ENCODE measurements at regions not wholly inside any gene's neighbourhood (a gene's known extent, or its start where the extent isn't known, plus 50 kb on each side); places are given as distances from the start of the nearest gene placed in this dataset.
A peak's percentile ranks its signal among the peaks of the same experiment; 100 is the strongest.
"Not testable (repeated sequence)": the region's sequence is repeated elsewhere in the genome, so short reads cannot be mapped to it uniquely, and the experiment has no call there.

DNA sequence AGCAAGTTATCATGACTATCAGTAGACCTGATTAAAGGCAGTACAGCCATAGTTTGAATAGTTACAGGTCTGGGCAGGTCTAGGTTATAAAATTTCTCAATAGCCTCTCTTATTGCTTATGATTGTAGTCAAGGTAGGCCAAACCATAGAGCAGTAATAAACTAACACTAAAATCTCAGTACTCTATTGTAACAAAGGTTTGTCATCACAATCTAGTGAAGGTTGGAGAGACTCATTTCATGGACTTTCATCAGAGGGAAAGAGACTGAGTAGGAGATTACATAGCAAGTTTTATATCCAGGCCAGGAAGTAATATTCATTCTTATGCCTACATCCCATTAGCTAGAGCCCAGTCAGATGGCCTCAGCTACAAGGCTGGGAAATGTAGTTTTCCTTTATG lies 141.0 kb downstream of the ASB9 start:
- DNase-seq: no peak
- intact Hi-C loops (cut with DNase I): no loop called here

DNA sequence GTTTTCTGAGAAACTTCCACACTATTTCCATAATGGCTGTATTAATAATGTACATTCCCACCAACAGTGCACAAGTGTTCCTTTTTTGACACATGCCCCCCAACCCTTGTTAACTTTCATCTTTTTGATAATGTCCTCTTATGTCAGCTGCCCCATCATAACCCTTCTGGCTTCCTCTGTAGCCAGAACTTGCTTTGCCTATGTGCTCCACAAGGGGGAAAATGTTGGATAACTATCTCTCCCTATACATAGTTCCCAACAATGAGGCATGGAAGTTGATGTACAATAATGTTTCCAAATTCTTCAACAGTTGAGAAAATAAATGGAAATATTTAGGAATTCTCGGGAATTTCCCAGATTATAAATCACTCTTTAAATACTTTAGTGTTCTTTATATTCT lies 142.9 kb downstream of the ASB9 start:
- intact Hi-C loops (cut with DNase I): no loop called here
- no peak for DNase-seq

DNA sequence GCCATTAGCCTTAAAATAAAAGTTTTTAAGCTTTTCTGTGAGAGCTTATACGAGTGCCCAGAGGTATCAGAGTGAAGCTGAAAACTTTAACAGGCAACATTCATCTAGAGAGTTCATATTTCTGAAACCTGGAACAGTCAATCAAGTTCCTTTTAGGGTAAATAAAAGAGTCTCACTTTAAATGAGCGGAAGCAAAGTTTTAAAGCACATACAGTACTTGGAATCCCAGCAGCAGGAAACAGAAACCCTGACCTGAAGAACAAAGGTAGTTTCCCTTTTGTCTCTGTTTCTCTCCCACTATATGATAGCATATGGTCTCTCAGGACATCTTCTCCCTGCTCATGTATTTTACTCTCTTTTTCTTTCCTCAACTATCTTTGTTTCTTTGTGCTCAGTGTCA lies 153.0 kb downstream of the ASB9 start:
- no peak for DNase-seq
- intact Hi-C loops (cut with DNase I): no loop called here

DNA sequence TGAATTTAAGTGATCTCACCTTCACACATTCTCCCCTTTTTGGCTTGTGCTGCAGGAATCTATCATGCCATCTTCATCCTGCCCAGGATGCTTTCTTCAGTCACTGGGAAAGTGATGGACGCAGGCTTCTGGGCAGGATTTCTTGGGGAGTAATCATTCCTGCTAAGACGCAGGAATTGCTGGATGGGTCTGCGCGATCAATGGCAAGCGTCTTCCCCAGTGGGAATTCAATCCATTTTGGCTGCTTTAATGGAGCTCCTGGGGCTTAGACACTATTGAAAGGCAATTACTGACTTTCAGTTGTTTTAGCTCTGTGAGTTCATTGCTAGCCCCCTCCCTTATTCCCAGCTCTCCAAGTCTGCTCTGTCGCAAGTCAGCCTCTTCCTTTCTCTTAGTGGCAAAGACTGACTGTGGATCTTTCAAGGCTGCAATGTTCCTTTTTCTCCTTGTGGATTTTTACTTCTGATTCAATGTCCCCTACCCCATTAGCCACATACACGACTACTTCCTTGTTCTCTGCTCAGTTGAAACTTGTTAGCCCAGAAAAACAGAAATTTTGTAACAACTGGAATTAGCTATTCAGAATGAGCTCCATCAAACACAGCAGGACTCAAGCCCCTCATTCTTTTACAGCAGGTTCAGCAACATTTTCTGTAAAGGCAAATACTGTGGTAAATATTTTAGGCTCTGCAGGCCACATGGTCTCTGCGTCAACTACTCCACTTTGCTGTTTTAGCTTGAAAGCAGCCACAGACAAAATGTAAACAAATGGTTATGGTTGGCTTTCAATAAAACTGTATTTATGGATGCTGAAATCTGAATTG lies 154.9 kb downstream of the ASB9 start:
- intact Hi-C loops (cut with DNase I): no loop called here
- no peak for DNase-seq

DNA sequence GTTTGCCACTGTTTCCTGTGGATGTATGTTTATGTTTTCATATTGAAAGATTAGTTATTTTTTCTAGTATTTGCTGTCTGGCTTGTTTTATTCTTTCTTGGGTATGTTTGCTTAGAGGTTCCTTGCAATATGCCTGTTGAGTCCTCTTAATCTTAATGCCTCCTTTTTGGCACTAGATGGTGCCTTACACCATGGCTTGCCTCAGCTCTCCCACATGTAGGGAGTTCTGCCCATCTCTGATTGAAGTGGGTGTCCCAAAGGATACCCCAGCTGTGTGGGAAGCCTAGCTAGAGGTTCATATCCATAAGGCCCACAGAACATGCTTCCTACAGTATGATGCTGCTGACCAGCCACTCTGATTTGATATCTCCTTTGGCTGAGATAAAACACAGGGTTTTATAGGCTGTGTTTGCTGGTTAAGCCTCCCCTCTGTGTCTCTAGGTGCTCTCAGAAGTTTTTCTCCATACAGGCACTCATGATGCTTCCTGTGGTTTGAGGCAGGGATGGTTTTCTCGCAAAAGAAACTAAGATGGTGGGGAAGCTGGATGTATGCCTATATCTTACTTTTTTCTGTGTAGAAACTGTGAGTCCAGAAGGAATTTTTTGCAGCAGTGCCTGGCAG lies 162.4 kb downstream of the ASB9 start:
- intact Hi-C loops (cut with DNase I): no loop called here
- no peak for DNase-seq

DNA sequence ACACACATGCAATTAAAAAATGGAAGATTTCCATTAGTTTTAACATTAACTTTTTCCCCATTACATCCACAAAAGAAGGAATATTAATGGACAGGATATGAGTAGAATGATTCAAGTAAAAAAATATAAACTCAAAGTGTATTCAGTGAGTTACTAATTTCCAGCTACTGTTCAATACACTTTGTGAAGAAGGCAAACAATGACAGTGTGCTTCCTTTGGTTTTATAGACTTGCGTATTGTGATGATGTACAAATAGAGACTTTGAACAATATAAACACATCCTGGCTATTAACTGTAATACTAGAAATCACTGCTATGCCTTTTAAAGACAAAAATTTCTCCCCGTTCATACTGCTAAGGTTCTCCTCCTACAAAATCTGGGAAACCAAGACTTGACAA lies 171.4 kb downstream of the ASB9 start:
- intact Hi-C loops (cut with DNase I): no loop called here

DNA sequence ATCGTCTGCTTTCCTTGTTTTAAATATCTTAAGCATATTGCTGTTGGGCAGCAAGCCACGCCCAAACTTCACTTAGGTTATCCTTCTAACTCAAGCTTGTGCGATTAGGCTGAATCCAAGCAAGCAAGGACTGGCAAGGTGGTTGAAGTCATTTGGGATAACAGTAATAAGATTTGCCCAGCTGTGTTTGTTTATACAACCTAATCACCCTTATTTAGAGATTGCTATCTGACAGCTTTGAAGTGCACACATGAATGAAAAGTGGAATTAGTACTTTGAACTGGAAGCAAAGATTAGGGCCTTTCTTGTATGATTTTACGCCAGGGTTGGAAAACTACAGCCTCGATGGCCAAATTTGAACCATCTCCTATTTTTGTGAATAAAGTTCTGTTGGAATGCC lies 182.1 kb downstream of the ASB9 start:
- intact Hi-C loops (cut with DNase I): no loop called here
- no peak for DNase-seq

More for the DNA sequence above, 171.4 kb downstream of the ASB9 start:
- no peak for DNase-seq

DNA sequence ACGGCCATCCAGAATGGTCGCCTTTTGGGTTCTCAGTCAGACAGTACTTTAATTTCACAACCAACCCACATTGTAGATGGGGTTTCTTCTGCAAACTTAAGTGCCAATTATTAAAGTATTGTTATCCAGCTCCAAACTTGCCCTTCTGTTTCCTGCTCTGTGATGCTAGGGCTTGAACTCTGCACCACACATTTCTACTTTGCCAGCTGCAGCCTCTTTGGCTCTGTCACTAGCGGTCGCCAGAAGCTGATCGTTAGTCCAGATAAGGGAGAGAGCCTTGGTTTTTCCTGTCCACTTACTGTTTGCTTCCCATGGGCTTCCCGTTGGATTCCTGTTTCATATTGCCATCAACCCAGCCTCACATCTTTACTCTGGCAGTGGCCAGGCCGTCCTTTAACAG lies 196.6 kb downstream of the ASB9 start:
- no peak for DNase-seq
- intact Hi-C loops (cut with DNase I): no loop called here

DNA sequence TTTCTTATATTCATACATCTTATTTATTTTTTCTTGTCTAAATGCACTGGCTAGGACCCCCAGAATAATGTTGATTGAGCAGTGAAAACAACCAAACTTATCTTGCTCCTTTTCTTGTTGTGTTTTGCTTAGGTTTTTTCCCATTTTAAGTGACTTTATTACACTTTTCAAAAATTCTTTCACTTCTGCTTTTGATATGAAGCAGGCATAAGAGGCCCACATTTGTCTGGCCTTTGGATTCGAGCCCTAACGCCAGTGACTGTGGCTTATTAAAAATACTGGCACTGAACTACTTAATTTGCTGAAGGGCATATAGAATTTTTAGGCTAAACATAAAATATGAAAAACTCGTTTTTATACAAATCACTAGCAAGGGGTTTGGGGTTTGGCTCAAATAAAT lies 197.0 kb downstream of the ASB9 start:
- no peak for DNase-seq
- intact Hi-C loops (cut with DNase I): no loop called here

DNA sequence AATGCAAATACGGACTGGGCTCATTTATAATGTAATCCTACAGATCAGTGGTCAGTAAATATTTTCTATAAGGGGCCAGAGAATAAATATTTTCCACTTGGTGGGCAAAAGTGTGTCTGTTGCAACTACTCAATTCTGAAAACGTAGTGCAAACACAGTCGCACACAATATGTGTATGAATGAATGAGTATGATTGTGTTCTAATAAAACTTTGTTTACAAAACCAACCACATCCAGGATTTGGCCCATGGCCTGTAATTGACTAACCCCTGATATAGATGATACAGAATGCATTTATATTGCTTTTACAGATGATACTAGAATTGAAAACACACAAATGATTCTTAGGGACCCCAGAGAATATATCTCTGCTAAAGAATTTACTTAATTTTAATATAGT lies 197.6 kb downstream of the ASB9 start:
- no peak for DNase-seq
- intact Hi-C loops (cut with DNase I): no loop called here

DNA sequence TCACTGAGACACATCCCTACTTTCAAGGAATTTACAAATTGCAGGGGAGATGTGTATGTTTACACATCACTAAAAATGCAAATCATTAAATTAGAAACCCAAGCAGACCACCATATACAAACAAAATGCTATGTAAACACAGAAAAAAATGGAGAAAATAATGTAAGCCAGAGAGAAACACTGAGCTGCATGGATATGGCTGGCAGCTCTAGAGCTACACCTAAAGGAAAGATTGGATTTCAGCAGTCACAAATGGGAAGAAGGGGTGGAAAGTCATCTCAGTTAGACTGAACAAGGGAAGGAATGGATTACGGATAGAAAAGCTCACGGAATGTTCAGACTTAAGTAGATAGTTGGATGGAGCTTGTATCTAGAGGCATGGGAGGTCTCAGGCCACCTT lies 186.3 kb downstream of the MOSPD2 start:
- DNase-seq: no peak

DNA sequence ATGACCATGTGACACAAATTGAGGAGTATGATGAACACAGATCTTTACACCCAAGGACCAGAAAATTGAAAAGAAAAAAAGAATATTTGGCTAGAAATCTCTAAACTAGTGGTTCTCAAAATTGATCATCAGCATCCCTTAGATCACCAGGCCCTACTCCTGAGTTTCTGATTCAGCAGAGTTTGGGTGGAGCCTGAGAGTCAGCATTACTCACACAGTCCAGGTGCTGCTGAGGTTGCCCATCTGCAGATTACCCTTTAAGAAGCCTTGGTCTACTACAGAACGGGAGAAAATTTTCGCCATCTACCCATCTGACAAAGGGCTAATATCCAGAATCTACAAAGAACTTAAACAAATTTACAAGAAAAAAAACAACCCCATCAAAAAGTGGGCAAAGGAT lies 182.8 kb downstream of the MOSPD2 start:
- DNase-seq: no peak
- intact Hi-C loops (cut with DNase I): no loop called here

More for the DNA sequence above, 186.3 kb downstream of the MOSPD2 start:
- intact Hi-C loops (cut with DNase I): no loop called here

DNA sequence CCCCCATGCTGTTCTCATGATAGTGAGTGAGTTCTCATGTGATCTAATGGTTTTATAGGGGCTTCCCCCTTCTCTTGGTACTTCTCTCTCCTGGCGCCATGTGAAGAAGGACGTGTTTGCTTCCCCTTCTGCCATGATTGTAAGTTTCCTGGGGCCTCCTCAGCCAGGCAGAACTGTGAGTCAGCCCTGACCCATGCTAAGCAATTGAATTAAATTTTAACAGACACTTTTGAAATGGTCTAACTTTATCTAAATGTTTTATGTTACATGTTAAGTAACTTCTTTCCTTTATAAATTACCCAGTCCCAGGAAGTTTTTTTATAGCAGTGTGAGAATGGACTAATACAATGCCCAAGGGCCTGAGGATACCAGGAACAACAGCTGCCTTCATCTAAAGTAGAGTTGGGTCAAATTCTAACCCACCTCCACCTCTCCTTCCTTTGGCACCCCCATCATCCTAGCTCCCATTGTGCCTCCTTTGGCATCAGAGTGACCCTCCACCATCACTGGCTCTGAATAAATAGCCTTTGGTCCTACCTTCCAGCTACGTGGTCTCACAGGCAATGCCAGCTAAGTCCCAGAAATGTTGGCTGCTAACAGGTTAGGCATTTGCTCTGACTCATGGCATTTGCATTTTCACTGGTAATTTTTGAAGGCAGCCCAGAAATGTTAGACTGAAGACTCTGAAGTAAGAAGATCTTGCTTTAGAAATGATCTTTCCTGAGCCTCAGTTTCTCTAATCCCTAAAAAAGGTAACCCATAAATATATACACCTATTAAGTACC lies 182.1 kb downstream of the MOSPD2 start:
- DNase-seq: no peak
- intact Hi-C loops (cut with DNase I): no loop called here

DNA sequence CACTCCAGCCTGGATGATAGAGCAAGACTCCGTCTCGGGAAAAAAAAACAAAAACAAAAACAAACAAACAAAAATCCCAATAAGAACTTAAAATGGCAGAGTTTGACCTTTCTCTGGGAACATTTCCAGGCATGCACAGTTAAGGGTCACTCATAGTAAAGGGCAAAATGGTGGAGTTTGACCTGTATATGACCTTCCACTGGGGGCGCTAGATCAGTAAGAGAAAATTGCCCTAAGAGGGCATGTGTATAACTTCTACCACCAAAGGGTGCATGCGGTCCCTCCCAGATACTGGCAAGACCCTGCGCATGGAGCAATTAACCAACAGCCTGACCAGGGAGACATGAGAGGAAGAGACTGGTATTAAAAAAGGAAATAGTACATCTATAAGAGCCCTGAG lies 177.2 kb downstream of the MOSPD2 start:
- intact Hi-C loops (cut with DNase I): no loop called here
- DNase-seq: no peak

DNA sequence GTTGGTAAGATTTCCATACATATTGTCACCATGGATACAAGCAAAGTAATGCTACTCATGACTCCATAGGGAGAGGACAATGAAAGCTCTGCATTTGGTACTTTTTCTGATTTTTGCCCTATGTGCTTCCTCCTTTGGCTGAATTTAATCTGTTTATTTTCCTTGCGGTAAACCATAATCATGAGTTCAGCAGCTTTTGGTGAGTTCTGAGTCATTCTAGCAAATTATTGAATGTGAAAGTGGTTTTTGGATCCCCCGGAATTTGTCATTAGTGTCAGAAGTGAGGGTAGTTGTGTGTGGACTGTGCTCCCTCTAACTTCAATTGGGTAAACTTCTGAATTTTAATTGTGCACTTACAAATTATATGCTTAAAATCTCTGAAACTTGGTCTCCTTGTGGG lies 170.3 kb downstream of the MOSPD2 start:
- intact Hi-C loops (cut with DNase I): no loop called here

DNA sequence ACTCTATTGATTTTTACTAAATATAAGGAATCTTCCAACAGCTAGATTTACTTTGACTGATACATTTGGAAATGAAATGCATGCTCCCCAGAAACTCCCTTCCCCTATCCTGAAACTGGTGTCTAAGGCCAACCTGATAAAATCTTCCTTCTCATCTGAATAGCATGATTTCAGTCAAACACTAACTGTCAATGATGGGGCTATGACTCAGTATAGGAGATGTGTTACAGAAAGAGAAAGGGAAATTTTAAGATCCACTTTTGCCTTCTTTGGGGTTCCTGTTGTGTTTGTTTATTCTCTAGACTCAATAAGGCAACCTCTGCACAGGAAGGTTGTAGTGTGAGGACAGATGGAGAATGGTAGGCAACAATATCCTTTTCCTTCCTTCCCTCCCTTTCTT lies 160.7 kb downstream of the MOSPD2 start:
- intact Hi-C loops (cut with DNase I): no loop called here

More for the DNA sequence above, 170.3 kb downstream of the MOSPD2 start:
- DNase-seq: no peak

DNA sequence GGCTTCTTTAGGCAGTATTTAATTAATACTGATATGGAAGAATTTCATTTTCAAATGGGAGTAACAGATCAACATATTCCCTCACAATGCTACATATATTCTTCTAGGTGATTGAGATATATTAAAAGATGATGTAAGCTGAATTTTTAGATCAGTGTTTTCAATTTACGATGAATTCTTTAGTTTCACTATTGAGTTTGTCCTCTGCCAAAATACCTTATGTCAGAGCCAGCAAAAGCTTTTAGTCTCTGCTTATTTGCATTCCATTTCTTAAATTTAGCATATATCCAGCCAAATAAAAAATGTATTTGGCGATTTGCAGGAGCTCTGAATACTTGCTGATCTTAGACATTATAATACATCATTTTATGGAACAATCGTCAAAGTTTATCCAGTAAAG lies 144.3 kb downstream of the MOSPD2 start:
- no peak for DNase-seq
- intact Hi-C loops (cut with DNase I): no loop called here

More for the DNA sequence above, 160.7 kb downstream of the MOSPD2 start:
- DNase-seq: no peak

DNA sequence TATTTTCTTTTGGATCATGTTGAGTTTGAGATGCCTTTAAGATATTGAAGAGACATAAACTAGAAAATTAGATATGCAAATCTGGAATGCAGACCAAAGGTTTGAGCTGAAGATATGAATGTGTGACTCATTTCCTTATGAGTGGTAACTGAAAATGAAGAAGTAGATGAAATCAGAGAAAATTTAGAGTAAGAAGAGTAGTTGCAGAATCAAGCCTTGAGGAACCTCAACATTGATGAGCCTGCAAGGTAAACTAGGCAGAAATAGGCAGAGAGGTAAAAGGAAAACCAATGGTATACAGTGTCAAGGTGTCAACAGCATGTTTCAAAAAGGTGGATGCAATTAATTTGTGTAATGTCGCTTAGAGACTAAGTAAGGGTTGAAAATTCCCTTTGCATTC lies 142.8 kb downstream of the MOSPD2 start:
- DNase-seq: no peak
- intact Hi-C loops (cut with DNase I): no loop called here

DNA sequence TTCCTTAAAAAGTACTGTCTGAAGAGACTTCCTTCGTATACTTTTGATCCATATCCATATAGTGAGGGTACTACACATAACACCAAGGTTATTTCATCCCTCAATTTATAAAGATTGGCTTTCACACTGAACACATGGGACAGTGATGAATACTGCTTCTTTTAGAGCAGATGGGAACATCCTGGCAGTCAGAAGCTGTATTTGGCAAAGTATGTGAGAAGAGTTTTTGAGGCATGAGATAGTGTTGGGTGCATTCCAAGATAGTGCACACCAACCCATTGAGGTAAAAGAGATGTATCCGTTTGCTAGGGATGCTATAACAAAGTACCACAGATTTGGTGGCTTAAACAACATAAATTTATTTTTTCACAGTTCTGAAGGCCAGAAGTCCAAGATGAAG lies 141.1 kb downstream of the MOSPD2 start:
- DNase-seq: no peak
- intact Hi-C loops (cut with DNase I): no loop called here

DNA sequence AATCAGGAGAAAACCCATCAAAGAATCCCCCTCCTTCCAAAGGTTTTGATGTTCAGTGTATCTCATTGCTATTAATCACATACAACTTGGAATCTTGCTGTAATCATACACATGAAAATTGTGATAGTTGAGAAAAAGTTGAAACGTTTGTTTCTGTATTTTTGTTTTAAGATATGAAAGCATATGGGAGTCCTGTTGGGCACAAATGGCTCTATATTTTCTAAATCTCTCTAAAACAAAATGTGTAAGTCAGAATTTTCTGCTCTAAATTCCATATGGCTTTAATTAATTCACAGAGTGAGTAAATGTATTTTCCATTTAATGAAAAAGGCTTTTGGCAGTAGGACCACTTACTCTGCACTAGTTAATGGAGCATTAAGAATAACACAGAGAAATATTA lies 140.2 kb downstream of the MOSPD2 start:
- DNase-seq: no peak
- intact Hi-C loops (cut with DNase I): no loop called here

DNA sequence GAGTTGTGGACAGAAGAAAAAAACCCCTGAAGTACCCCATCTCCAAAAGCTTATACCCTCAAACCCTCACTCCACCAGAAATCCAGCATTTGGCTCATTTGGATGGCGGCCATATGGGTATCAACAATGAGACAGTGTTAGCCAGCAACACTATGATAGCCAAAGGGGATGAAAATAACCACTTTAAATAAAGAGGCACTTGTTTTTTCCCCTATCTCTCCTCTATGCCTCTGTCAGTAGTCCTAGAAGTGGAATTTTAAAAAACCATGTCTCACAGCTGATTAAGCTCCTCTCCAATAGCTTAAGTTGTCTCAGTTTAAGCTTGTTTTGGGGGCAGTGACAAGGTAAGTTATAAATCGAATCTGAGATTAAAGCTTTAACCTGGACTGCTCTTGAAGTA lies 124.0 kb downstream of the MOSPD2 start:
- DNase-seq: peak in 2 of 10 donors; percentile 14 to 16
- intact Hi-C loops (cut with DNase I): no loop called here

DNA sequence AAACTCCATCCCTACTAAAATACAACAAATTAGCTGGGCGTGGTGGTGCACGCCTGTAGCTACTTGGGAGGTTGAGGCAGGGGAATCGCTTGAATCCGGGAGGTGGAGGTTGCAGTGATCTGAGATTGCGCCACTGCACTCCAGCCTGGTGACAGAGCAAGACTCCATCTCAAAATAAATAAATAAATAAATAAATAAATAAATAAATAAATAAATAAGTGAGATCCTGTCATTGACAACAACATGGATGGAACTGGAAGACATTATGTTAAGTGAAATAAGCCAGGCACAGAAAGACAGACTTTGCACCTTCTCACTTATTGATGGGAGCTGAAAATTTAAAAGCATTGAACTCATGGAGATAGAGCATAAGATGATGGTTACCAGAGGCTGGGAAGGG lies 111.2 kb downstream of the MOSPD2 start:
- DNase-seq: peak in 1 of 10 donors; percentile 42
- intact Hi-C loops (cut with DNase I): not testable (repeated sequence)
